Stimulated activated CD8-positive, alpha-beta memory T cell treated with anti-CD3 and anti-CD28 coated beads, Interleukin-4, amount 100 ng/mL, for 48 hours (primary cell): ENCODE measurements at regions not wholly inside any gene's neighbourhood (a gene's known extent, or its start where the extent isn't known, plus 50 kb on each side); places are given as distances from the start of the nearest gene placed in this dataset.

Experiments
- DNase-seq: peaks from one replicate; pipeline ENCODE4 v3.0.0-alpha.2; 2020

DNA sequence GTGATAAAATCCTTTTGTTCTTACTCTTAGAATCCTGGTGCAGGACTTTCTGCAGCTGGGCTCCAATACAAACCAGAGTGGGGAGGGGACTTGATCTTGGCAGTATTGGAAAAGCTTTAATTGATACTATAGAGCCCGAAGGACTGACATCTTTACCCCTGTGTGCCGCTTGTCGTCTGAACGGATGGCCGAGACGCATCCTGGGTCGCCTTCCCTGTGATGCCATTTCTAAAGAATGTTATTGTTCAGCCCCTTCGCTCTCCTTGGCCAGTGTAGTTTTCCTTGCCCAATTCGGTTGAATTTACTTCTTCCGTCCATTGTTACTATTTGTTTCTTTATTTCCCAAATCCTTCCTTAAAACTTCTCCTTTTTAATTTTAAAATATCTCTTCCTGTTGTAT lies 80.9 kb downstream of the CLDN34 start:
- no peak for DNase-seq

DNA sequence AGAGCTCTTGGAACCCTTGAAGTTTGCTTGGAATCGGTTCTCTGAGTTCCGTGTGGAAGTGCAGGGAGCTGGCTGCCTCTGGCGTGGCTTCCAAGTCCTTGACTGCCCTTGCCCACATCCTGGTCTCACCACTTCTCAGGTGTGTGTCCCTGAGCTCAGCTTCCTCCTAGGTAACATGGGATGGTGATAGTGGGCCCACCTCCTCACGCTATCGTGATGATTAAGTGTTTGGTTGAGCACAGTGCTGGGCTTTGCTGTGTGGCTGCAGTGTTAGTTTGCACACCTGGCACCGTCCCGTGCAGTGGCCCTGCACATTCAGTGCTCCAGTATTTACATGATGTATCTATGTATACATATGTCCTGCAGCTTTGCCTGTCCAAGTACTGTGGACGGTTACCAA lies 81.5 kb downstream of the CLDN34 start:
- DNase-seq: no peak

DNA sequence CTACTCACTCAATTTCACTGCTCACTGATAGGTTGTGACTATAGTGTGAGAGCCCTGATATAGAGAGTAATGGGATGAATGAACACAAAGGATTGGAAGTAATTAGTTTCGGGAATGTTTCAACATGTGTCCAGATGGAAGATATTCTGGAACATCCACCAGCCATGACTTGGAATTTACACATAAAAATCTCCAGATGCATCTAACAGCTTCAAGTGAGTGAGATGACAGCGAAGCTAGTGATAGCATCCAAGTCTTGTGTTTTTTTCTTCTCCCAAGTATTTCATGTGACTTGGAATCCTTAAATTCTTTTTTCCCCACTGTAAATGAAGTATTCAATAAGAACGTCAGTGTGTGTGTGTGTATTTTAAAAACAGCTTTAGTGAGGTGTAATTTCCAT lies 82.1 kb downstream of the CLDN34 start:
- DNase-seq: no peak

DNA sequence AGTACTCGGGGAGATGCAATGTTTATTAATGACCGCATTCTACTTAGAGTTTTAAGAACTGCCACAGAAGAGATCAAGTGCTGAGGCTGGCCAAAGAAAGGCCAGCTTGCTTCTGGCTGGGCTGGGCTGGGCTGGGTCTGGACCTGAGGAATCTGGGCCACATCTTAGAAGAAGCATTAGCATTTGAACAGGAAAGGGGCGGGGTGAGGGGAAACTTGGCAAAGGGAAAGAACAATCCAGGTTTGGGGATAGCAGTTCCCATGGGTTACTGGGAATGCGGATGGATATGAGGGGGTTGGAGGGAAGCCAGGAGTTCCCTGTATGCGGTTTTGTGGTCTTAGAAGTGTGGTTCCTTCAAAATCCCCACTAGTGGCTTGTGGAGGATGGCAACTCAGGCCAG lies 83.3 kb downstream of the CLDN34 start:
- DNase-seq: no peak

DNA sequence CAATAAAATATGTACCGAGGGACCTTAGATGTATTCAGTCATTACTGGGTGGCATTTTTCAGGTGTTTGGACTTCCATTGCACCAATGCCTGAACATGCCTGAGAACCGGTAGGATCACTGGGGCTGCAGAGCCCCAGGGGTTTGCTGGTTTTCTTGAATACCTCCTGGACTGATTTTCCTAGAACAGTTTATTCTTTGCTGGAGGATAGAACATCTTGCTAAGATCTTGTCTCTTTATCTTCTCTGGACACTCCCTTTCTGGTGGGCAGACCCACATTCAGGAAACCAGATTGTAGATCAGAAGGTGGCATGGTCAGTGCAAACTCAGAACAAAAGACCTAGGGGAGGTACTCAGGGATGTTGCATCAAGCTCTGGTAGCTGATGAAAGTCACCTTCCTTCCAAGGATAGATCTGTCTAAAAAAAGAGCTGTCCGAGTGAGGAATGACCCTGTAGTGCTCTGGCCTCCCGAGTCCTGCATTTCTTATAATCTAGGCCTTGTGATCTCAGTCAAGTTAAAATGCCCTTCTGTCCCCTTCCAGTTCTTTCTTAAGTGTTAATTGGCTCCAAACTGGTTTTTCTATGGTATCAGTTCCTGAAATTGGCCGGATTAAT lies 84.8 kb downstream of the CLDN34 start:
- DNase-seq: no peak

DNA sequence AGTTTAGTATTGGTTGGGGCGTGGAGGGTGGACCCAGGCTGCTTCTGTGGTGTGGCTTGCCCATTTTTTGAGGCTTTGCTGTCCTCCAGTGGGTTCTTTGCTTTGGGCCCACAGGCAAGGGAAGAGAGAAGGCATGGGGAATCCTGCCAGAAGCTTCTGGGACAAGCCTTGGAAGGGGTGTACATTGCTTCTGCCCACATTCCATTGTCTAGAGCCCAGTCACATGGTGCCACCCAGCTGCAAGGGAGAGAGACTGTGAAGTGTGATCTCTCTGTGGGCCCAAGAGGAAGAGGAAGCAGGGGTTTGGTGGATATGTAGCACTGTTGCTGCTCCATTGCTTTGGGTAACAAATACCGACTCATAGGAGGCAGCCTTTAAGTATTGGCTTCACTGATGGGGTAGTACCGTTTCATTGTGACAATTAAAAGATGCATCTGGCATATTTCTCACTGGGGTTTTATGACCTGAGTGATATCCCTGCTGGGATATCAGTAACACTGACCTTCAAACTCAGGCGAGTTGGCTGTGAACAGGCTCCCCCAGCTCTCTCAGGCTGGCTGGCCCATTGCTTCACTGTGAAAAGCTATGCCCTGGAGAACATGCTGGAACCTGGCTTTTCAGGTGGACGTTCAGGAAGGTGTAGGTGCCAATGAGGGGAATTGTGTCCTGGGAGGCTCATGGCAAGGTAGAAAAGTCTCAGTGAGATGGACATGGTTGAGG lies 85.9 kb downstream of the CLDN34 start:
- DNase-seq: no peak

DNA sequence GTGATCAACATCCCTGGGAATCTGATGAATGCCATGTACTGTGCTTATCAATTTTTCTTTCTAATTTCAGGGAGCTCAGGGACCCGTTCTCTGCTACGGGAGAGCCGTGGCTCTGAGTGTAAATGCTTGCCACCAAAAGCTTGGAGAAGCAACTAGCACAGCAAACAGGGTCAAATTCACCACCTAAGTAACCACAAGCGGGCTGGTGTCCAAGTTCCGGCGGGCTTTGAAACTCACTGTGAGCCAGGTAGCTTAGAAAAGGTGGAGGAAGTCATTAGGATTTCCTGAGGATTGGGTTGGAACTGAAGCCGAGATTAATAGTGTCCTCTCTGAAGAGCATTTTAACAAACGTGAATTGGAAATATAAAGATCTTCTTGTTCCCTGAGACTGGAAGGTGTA lies 87.2 kb downstream of the CLDN34 start:
- DNase-seq: no peak

DNA sequence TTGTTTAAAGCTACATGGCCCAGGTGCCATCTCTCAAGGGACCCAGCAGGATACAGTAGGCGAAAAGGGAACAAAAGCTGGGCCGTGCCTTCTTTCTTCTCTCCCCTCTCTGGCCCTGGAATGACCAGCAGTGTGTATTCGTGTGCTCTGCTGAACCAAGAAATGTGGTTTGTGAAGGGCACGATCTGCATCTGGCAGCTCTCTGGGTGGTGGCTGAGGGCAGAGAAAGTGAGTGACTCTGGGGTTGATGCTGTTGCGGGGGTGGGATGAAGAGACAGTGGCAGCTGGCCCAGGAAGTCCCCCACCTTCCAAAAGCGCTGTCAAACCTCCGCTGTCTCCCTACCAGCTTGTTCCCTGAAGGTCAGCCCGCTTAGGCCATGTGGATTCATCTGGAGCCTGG lies 88.3 kb downstream of the CLDN34 start:
- no peak for DNase-seq

DNA sequence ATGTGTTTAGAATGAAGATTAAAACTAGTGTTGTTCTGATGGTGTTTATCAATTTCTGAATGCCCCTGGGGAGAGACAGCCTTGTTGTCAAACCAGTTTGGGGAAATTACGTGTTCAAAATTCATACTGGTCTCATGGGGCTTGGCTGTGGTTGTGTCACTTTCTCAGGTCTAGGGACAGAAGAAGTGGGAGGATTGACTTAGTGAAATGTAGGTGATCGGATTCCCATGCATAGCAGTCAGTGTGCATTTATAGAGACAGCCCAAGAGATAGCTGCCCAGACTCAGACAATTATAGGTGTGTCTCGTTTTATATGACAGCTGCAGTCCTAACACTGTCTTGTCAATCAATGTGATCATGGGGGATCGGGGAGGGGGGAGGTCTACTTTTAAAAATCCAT lies 94.4 kb upstream of the CLCN4 start:
- no peak for DNase-seq

DNA sequence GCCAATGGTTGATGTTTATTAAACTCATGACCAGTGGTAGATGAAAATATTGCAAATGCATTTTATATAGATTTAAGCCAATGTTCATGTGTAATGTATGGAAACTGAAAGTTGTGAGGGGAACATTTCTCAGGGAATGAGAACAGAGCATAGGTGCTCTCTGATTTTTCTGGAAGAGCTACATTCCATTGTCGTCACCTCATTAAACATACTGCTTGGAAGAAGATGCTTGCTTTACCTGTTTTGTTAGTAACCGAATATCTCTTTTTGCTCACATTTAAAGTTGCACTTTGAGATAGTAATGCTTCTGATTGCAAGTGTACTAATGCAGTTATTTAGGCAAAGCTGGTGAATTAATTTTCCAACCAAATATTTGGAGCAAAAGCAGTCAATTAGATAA lies 93.8 kb upstream of the CLCN4 start:
- no peak for DNase-seq

DNA sequence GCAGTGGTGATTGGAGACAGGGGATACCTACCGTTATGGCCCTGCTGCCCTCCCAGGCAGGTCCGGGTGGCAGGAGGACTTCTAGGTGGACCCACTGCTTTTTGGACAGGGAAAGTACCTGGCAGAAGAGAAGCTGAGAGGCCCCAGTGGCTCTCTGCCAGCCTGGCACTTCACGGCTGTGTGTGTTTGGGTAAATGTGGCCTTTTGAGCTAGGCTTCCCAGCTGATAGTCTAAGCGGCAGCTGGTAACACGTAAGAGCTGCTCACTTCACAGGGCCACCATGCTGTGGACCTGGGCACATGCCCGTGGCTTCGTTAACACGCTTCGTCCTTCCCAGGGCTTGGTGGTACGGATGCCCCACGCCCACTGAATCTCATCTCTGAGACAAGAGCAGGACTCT lies 92.0 kb upstream of the CLCN4 start:
- no peak for DNase-seq

DNA sequence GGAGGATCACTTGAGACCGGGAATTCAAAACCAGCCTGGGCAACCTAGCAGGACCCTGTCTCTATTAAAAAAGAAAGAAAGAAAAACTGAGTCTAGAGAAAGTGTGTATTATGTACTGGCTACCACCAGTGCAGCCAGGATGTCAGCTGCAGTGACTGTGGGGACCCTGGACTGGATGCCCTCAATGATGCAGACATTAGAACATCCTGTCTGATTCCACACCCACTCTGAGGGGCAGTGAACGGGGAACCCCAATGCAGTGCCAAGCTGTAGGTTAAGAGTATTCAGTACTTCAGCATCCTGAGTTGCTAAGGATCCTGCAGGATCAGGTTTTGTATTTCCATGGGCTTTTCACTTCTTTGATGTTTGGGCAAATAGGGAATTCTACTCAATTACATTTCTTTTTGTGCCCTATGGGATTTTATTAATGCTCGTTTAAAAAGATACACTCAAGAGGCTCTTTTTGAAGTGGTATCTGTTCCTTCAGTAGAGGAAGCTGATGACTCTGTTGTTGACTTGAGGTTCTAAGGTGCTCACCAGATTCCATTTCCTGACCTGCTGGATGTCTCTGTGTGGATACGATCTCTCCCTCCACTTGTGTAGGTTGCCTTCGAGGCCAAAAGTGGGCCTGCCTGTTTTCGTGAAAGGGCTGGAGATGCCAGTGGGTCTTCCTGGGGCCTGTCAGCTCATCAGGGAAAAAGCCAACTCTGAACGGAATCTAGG lies 85.9 kb upstream of the CLCN4 start:
- no peak for DNase-seq

DNA sequence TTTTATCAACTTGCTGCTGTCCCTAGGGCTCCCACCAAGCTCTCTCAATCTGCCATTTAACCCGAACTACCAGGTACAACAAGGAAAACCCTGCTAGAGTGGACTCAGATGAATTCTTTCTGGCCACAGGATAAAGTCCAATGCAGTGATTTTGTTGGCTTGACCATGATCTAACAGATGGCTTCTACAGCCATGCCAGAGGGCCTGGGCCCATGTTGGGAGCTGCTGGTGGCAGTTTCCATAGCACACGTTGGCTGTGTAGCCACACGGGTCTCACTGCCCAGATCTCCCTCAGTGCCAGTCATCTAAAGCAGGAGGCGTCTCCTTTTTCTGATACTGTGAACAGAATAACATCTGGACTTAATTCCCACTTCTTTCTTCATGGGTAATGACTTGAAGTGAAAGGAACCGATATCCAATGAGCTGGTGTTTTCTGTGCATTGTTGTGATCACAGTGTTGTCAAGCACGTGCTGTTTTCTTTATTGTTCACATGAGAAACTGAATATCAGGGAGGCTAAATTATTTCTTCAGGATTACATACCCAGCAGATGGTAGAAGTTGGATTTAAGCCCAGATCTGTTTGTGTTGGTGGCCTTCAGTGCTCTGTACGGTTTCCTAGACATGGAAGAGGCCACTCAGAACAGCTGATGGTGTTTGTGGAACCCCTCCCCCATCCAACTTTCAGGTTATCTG lies 85.2 kb upstream of the CLCN4 start:
- no peak for DNase-seq

DNA sequence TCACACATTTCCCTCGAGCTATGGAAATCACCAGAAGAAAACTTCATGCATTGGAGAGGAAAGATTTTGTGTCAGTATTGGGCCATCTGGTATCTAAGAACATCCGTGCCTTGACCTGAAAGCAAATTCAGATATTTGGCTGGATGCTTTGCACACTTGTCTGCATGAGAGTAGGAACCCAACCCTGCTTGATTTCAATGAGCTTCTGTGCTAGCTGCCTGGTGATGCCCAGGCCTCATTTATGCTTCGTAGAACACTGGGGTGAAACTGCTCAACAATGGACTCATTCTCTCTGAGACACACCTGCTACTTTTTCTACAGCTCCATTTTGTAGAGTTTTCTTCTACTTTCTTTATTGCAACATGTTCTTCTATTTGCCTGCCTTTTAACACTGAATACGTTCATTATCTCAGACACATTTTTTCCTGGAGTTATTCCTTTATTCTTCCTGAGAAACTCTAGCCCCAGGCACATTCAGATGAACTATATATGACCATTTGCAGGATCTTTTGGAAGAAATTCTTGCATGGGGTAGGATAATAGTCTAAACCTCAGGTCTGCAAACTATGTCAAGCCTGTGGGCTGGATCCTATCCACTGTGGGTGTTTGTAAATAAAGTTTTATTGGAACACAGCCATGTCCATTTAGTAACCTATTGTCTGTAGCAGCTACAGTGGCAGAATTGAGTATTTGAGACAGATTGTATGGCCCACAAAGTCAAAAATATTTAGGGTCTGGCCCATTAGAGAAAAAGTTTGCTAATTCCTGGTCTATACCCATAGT lies 83.8 kb upstream of the CLCN4 start:
- DNase-seq: no peak

DNA sequence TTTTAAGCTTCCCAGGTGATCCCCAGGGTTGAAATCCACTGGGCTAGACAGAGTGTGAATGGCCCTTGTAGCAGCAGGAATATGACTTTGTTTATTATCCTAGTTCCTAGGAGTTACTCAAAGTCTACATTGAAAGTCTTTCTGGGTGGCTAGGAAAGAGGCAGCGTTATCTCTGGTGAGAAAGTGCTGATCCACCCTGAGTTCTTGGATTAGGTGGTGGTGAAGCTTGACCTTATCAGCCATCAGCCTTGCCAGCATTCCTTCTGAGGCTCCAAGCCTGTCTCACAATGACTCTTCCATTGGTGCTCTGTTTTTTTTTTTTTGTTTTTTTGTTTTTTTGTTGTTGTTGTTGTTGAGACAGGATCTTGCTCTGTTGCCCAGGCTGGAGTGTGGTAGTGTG lies 83.1 kb upstream of the CLCN4 start:
- no peak for DNase-seq

DNA sequence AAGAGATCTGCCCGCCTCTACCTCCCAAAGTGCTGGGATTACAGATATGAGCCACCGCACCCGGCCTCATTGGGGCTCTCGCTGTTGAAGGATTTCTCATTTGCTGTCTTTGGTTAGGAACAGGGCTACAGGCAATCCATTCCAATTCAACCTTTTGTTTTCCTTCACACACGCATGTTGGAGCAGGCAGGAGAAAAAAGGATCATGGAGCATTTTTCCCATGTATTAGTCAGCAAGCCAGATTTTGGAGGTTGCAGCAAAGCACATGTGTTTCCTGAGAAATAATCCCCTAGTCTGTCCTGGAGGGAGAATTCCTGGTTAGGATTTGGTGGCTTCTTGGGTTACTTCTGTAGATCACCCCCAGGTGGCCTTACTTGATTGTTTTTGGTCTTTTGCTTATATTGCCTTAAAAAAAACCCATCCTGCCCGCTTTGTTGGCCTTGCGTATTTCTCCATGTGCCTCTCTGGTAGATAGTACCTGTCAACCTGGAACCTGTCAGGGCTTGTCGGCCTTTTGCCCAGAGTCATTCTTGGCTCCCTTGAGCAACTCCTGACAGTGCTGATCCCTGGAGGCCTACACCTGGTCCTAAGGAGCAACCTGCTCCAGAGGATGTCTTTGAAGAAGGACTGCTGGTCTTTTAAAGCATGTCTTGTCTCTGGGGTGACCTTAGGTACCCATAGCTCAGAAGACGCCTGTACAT lies 82.4 kb upstream of the CLCN4 start:
- DNase-seq: no peak

DNA sequence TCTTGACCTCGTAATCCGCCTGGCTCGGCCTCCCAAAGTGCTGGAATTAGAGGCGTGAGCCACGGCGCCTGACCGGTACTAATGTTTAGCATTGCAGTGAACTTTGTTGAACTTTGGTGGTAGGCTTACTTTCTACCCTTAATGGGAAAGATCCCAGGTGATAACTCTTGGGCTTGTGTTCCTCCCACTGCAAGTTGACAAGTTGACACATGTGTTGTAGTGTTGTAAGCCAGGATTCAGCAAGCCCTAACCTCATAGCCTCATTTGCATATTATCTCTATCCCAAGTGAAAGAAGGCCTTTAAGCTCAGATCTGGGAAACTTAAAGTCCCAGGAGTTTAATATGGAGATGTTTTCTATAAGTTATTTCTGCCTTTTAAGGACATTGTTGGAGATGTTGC lies 80.0 kb upstream of the CLCN4 start:
- no peak for DNase-seq

DNA sequence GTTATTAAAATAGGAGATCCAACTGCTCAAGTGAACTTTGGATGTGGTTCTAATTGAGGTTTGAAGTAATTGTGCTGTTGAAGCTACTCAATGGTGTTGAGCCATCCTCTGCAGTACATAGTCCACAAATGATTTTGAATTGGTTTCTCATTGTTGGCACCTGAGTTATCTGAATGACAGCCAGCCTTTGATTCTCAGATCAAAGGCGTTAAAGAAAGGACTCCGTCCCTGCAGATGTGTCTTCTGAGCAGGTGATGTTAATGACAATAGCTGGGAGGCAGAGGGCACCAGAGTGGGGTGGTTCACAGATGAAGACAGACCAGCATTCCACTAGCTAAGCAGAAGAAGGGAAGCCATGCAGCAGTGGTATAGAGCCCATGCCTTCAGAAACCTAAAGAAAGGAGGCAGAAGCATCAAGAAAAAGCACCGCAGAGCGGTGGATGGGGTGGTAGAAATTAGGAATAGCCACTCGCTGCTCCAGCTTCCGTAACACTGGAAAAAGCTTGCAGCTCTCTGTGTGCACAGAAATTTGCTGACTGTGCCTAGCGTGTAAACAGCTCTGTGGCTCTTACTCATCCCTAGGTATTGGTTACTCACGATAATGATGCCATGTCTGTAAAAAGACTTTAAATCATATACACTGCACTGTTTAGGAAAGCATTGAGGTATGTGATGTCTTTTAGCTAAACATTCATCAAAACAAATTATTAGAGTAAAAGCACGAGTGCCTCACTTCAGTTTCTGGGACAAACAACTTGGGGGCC lies 79.2 kb upstream of the CLCN4 start:
- no peak for DNase-seq

DNA sequence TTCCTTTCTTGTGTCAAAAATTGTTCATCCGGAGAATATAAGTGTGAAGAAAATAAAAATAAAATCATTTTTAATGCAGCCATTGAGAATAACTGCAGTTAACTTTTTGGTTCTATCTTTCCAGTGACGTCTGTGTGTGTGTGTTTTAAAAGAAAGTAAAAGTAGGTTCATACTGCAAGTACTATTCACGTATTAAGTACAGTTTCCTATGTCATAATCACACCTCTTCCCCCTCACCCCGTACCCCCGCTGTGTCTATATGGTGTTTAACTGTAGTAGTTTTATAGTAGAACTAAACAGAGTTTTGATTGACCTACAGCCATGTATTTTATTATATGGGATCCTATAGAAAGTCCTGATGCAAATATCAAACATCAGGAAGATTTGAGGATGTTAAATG lies 78.5 kb upstream of the CLCN4 start:
- DNase-seq: no peak

DNA sequence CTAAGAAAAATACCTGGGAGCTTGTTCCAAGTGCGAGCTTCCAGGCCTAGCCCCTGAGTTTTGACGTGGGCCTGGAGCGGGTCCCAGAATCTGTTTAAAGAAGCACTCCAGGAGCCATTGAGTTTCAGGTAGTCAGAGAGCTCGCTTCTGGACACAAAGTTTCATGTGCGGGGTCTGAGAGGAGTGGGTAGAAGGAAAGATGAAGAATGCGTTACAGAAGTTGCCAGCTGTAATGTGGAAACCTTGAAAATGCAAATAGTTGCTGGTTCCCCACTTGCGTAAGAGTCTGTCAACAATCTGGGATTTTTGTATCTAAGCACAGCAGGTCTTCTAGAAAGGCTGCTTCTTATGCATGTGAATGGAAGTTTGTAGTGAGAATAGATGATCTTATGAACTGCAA lies 77.5 kb upstream of the CLCN4 start:
- no peak for DNase-seq

DNA sequence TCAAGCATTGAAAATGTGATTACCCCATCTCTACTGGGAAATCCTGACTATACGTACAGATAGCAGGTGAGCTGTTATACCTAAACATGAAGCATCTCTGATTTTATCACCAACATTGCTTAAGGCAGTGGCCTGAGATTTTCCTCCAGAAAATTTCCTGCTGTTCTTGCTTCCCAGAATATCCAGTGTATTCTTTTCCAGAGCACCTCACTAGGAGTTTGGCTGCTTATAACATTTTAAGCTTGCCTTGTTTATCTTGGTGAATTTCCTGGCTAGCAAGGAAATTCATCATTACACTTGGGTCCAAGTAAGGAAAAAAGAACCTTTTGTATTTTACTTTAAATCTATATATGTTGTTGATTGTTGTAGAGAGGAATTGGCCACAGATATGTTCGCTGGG lies 73.0 kb upstream of the CLCN4 start:
- DNase-seq: no peak

DNA sequence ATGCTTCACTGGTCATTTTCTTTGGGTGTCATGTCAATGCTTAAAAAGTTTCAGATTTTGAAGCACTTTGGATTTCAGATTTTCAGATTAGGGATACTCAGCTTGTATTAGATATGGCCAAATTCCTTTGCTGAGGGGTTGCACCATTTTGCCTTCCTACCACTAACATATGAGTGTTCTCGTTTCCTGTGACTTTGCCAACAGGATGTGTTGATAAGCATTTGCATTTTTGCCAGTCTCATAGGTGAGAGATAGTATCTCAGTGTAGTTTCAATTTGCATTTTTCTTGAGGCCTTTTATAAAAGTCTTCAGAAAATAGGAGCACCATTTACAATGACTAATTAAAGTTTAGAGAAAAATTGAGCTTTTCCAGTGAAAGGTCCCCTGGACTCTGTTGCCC lies 71.6 kb upstream of the CLCN4 start:
- no peak for DNase-seq
